IMR-90 (cell line): ENCODE measurements at regions not wholly inside any gene's neighbourhood (a gene's known extent, or its start where the extent isn't known, plus 50 kb on each side); places are given as distances from the start of the nearest gene placed in this dataset.

ENCODE experiments used
- FOS ChIP-seq: fragments of 150-350 bp; IDR thresholded peaks from 2 replicates; pipeline ENCODE4 v1.6.1; 2016; ENCODE audit warnings: low read depth, low read length
- POLR2A ChIP-seq: IDR thresholded peaks from 2 replicates; pipeline ENCODE4 v1.6.1; 2012; ENCODE audit warnings: mild to moderate bottlenecking, low read depth, low read length
- RAD21 ChIP-seq: IDR thresholded peaks from 2 replicates; pipeline ENCODE4 v1.6.1; 2012; ENCODE audit warnings: low read length, improper control_type of control experiment
- RFX5 ChIP-seq: IDR thresholded peaks from 2 replicates; pipeline ENCODE4 v1.8.0; 2012; ENCODE audit warnings: low read depth, mild to moderate bottlenecking, low read length, moderate library complexity
- SMC3 ChIP-seq: fragments of 150-350 bp; IDR thresholded peaks from 2 replicates; pipeline ENCODE4 v1.6.1; 2016; ENCODE audit warnings: low read depth, mild to moderate bottlenecking, antibody characterized with exemption, low read length, moderate library complexity
- TF ChIP-seq, protein P1 (sequence below): conservative IDR thresholded peaks from 2 replicates; pipeline ENCODE4 v1.5.1; 2012; ENCODE audit warnings: mild to moderate bottlenecking, low read depth, low read length, improper control_type of control experiment

- no peak for TF ChIP-seq RFX5
- TF ChIP-seq, protein P1, sequence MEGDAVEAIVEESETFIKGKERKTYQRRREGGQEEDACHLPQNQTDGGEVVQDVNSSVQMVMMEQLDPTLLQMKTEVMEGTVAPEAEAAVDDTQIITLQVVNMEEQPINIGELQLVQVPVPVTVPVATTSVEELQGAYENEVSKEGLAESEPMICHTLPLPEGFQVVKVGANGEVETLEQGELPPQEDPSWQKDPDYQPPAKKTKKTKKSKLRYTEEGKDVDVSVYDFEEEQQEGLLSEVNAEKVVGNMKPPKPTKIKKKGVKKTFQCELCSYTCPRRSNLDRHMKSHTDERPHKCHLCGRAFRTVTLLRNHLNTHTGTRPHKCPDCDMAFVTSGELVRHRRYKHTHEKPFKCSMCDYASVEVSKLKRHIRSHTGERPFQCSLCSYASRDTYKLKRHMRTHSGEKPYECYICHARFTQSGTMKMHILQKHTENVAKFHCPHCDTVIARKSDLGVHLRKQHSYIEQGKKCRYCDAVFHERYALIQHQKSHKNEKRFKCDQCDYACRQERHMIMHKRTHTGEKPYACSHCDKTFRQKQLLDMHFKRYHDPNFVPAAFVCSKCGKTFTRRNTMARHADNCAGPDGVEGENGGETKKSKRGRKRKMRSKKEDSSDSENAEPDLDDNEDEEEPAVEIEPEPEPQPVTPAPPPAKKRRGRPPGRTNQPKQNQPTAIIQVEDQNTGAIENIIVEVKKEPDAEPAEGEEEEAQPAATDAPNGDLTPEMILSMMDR = no peak
- no peak for TF ChIP-seq POLR2A
- no peak for TF ChIP-seq SMC3
- no peak for TF ChIP-seq RAD21
- TF ChIP-seq FOS = no peak
These were observed 182.3 kb upstream of the PWP1 start for GRCh38 chr12:107503129-107503855.
